H4 (cell line): ENCODE measurements at regions not wholly inside any gene's neighbourhood (a gene's known extent, or its start where the extent isn't known, plus 50 kb on each side); places are given as distances from the start of the nearest gene placed in this dataset.
"Not testable (repeated sequence)": the region's sequence is repeated elsewhere in the genome, so short reads cannot be mapped to it uniquely, and the experiment has no call there.

ENCODE experiments used
- DNase-seq: peaks from one replicate; pipeline ENCODE4 v3.0.0-alpha.2; 2015; ENCODE audit warnings: low spot score

DNA sequence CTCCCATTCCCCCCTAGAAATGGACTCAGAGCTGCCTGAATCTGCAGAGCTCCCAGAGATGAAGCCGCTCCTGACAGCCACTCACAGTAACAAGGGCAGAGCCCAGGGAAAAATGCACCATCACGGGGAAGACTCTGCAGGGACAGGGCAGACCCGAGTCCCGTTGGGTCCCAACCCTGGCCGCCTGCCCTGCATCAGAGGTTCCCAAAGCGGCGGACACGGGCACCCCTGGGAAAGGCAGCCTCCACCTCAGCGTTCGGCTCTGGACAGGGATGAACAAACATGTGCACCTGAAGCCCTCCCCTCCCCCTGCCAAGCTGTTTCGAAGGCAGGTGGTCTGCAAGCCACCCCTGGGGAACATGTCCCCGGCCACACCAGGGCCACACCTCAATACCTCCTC is 320.4 kb downstream of the ADGRD1 start:
- DNase-seq: no peak

GRCh38 chr12:131274906-131275305 is 321.2 kb downstream of the ADGRD1 start:
- DNase-seq: no peak

DNA sequence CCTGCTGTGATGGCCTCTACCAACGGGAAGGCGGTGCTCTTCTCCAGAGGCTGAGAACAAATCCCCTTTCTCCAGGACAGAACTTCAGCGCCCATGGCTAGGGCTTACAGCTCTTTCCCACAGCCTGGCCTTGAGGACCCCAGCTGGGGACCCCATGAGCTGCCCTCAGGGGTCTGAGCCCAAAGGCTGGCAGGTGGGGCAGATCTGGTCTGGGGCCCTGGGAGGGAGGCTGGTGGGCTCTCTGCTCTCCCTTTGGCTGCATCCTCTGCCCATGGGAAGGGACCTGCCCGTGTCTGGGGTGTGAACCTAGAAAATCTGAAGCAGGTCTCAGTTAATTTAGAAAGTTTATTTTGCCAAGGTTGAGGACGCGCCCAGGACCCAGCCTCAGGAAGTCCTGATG is 322.1 kb downstream of the ADGRD1 start:
- no peak for DNase-seq

DNA sequence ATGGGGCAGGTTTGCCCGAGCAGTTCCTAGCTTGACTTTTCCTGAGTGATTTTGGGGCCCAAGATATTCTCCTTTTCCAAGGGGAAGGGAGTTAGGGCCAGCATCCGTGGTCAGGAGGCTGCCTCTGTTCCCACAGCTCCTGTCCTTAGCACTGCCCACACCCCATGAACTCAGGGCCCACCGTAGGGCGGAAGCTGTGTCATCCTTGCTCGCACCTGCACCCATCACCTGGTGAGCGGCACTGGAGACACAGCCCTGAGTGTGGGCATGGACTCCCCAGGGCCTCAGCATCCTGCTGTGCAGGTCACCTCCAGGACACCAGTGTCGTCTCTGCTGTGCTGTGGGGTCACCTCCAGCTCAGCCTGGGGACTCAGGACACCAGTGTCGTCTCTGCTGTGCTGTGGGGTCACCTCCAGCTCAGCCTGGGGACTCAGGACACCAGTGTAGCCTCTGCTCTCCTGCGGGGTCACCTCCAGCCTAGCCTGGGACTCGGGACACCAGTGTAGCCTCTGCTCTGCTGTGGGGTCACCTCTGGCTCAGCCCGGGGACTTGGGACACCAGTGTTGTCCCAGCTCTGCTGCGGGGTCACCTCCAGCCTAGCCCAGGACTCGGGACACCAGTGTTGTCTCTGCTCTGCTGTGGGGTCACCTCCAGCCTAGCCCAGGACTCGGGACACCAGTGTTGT is 322.9 kb downstream of the ADGRD1 start:
- no peak for DNase-seq

GRCh38 chr12:131277186-131278091 is 323.7 kb downstream of the ADGRD1 start:
- DNase-seq: not testable (repeated sequence)

GRCh38 chr12:131278451-131279115 is 324.9 kb downstream of the ADGRD1 start:
- DNase-seq: not testable (repeated sequence)

GRCh38 chr12:131279281-131279921 is 325.7 kb downstream of the ADGRD1 start:
- no peak for DNase-seq

DNA sequence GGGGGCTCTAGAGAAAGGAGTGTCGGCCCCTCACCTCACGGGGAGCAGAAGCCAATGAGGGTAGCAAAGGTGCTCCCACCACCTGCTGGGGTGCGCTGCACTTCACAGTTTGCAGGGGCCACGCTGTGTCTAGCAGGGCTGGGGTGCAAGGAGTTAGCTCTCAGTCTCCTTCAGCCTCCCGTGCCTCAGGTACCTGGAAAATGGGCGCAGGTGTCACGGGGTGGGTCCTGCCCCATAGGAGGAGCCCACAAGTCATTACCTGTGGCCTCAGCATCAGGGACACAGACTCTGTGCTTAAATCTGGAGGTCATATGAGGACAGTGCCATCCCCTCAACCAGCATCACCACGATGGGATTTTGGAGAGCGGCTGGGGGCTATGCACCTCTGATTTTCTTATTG is 326.7 kb downstream of the ADGRD1 start:
- DNase-seq: no peak

DNA sequence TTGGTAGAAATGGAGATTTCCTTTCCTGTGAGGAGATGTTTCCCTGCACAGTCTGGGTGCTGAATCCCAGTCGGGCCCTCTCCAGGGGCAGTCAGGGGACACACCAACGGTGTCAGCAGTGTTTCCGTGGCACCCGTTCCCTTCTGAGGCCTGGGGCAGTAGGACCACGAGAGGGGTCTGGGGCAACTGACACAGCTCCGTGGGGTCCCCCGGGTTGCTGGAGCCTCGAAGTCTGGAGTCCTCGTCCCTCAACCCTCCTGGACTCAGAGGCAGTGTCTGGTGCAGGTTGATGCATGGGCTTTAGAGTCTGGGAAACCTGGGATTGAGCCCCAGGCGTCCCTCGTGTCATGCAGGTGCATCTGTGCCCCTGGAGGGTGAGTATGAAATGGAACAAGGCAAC is 327.3 kb downstream of the ADGRD1 start:
- DNase-seq: no peak

GRCh38 chr12:131282292-131283080 is 328.8 kb downstream of the ADGRD1 start:
- no peak for DNase-seq

- no peak for DNase-seq
Measured at GRCh38 chr12:131283191-131283861, 329.6 kb downstream of the ADGRD1 start.

- DNase-seq: not testable (repeated sequence)
Measured at GRCh38 chr12:131283862-131284825, 330.4 kb downstream of the ADGRD1 start.

- DNase-seq: not testable (repeated sequence)
Measured at GRCh38 chr12:131284954-131285904, 331.5 kb downstream of the ADGRD1 start.

GRCh38 chr12:131285905-131286295 is 332.2 kb downstream of the ADGRD1 start:
- not testable (repeated sequence) for DNase-seq

- DNase-seq: not testable (repeated sequence)
Measured at GRCh38 chr12:131286301-131286700, 332.6 kb downstream of the ADGRD1 start.

- no peak for DNase-seq
Measured at GRCh38 chr12:131287015-131287937, 333.6 kb downstream of the ADGRD1 start.
